HG03095 (cell line): ENCODE measurements at regions not wholly inside any gene's neighbourhood (a gene's known extent, or its start where the extent isn't known, plus 50 kb on each side); places are given as distances from the start of the nearest gene placed in this dataset.
"Not testable (repeated sequence)": the region's sequence is repeated elsewhere in the genome, so short reads cannot be mapped to it uniquely, and the experiment has no call there.

Source experiments
- ATAC-seq: cut with Tn5 transposase; IDR thresholded peaks from one replicate; pipeline ENCODE4 v1.9.1; 2021; ENCODE audit warnings: moderate library complexity; ENCODE audit not compliant: unreplicated experiment

DNA sequence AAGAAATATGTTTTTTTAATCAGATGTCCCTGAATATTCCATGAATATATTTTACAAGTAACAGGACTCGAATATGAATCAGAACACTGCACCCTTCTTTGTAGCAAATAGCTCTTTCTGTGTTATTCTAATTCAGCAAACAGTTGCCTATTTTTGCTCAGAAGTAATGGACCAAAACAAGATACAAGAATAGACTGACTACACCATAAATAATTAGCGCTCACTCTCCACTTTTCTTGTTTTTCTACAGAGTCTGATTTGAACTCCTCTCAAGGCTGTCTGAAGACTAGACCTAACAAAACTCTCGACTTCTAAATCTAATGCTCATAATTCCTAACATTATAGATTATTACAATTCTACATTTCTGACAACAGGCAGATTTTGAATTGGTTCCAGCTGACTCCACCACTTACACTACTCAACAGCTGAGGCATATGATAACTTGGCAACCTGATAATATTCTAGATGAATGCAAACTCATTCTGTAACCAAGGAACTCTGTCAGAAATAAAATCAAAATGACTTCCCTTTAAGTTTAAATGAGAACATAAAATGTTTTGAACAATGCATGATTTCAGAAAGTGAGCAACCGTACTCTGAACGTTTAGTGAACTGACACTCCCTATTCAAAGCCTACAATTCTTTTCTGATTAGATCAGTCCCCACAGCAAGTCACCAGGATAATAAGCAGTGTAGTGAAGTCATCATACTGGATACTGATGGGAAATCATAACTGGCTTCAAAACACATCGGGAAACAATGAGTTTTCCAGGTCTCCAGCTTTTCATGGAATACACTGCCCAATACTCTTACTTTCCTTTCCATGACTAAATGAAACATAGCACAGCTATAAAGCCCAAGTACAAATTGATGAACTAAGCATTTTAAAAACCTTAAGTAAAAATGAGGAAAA, 114.2 kb upstream of the BEND6 start:
- ATAC-seq, result no peak

DNA sequence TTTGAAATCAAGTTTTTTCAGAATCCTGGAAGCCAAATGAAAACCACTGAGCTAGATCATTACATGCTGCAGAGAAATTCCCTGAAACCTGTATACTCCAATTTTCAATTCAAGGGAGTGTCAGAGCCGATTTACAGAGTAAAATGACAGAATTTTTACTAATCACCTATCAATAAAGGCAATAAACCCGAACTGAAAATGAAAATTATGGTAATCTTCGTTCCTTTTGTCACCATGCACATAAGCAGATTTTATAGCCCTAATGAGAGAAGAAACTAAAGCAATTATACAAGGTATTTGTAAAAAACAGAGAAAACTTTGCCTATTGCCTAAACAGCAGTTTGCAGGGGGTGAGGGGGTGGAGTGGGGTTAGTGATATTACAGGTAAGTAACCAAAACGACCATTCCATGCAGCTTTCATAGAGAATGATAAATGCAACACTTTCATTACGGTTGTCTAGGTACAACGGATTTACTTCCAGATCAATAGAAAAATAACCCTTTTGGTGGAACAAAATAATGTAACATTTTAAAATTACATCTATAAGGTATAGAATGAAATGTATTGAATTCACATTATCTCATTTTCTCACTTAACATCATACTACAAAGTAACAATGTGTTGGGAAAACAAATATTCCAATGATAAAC, 115.2 kb upstream of the BEND6 start:
- no peak for ATAC-seq

DNA sequence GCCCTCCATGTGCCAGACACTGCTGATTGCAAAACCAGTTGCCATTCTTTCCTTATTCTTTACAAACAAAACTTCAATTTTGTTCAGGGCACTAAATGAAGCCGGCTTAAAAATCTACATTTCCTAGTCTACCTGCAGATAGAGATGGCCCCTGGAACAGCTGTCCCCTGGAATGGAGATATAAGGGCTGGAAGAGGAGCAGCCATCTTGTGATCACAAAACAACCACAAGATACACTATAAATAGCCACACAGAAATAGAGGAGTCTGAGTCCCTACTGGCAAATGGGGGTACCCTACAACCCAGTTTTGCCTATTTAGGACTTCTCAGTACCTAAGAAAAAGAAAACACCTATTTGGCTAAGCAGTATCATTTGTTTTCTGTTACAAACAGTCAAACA, 115.9 kb upstream of the BEND6 start:
- ATAC-seq, result no peak

- ATAC-seq, result no peak
Observed at GRCh38 chr6:56838016-56838555, 116.8 kb upstream of the BEND6 start.

DNA sequence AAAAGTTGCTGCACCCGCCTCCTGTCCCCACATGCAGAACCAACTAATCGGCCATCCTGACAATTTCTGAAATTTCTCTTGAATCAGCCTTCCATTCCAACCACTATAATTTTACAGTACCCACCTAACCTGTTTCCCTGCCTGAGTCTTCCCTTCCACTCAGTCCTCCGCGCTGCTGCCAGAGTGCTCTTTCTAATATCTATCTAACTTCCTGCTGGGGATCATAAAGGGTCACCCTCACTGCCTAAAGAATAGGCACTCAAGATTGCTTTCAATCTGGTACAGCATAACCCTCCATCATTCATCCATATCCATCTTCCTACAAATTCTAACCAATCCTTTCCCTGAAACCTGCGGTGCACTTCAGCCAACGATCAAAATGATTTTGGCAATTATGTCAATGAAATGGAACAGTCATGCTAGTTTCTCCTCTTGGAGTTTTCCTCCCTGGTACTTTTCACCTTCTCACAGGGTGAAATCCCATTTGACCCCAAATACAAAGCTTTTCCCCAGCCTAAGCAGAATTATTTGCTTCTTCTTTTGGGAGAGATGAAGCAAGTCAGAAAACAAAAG, 117.5 kb upstream of the BEND6 start:
- no peak for ATAC-seq

DNA sequence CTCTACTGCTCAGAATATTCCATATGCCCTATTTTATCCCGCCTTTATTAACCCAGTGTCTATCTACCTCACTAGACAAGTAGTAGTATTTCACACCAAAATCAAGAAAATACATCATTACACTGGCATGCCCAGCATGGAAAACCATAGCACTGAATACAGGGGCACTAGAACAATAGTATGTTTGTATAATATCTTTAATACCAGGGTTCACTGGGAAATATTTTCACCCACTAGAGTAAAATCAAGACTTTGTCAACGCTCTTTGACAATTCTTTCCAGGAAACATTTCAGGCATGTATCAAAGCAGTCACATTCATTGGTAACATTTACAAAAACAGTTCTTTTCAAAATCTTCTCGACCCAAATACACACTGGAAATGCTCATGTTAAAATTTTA, 119.3 kb upstream of the BEND6 start:
- ATAC-seq, result no peak

DNA sequence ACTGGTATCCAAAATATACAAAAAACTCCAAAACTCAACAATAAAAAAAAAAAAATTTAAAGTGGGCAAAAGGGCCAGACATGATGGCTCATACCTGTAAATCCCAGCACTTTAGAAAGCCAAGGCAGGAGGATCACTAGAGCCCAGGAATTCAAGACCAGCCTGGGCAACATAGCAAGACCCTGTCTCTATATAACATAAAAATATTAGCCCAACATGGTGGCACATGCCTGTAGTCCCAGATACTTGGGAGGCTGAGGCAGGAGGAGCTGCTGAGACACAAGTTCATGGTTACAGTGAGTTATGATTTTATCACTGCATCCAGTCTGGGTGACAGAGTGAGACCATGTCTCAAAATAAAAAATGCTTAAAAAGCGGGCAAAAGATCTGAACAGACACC, 121.0 kb upstream of the BEND6 start:
- ATAC-seq, result no peak

DNA sequence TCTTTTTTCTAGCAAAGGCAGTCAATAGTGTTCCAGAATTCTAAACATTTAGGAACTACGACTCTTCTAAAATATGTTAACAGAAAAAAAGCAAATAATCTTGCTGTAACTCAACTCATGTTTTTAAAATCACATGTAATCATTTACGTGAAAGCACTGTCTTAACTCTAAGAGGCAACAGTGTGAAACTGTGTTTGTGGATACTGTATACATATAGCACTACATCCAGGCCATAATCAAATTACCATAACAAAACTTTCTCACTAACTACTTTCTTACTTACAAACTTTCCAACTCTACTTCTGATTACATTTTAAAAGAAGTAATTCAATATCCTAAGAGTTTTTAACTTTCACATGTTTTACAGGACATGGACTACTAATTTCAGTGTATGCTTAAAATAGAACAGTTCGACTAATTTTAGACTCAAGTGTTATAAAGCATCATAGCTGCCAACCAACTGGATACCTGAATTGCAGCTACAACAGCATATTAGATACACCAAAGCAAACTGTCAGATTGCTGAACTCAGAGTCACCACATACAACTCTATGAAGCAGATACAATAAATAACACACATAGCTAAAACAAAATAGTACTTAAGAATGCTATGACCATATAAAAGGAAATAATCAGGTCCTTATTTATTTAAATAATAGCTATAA, 121.6 kb upstream of the BEND6 start:
- no peak for ATAC-seq

DNA sequence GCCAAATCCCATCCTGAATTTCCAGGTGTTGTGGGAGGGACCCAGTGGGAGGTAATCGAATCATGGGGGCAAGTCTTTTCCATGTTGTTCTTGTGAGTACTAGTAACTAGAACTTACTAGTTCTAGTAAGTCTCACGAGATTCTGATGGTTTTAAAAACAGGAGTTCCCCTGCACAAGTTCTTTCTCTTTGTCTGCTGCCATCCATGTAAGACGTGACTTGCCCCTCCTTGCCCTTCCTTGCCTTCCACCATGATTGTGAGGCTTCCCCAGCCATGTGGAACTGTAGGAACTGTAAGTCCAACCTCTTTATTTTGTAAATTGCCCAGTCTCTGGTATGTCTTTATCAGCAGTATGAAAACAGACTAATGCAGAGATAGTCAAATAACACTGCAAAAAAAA, 122.7 kb upstream of the BEND6 start:
- ATAC-seq, result no peak

GRCh38 chr6:56831334-56831733, 123.6 kb upstream of the BEND6 start:
- ATAC-seq, result no peak

- no peak for ATAC-seq
Observed at GRCh38 chr6:56827908-56828649, 126.8 kb upstream of the BEND6 start.

- ATAC-seq, result not testable (repeated sequence)
Observed at GRCh38 chr6:56824431-56824830, 130.5 kb upstream of the BEND6 start.

DNA sequence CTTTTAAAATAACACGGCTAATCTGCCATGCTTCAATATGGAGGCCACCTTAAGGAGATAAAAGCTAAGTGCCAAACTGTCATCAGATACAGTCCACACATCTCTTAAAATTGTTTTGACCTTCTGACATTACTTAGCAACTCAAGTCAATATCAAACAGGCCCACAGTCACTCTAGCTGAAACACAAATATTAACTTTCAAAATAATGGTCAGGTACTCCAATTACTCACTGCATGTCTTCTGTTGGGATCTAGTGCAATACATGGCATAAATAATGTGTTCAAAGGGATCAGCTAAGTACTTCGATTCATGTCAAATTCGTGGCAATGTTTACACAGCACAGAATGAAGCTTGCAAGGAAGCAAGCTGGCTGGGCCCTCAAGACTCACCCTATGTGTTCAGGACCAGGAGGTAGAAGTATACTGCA, 133.9 kb upstream of the BEND6 start:
- no peak for ATAC-seq

DNA sequence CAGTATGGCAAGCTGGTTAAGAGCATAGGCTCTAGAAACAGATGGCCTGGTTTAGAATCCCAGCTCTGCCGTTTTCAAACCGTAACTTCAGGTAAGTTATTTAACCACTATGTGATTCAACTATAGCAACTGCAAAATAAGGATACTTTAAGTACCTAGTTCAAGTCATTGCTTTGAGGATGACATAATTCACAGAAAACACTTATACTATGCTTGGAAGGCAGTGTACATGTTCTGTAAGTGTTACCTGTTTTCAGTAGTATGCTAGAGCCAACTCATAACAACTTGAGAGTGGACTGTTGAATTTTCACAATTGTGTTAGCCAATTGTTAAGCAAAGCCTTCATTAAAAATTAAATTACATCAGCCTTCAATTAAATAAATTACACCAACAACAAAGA, 134.8 kb upstream of the BEND6 start:
- no peak for ATAC-seq

DNA sequence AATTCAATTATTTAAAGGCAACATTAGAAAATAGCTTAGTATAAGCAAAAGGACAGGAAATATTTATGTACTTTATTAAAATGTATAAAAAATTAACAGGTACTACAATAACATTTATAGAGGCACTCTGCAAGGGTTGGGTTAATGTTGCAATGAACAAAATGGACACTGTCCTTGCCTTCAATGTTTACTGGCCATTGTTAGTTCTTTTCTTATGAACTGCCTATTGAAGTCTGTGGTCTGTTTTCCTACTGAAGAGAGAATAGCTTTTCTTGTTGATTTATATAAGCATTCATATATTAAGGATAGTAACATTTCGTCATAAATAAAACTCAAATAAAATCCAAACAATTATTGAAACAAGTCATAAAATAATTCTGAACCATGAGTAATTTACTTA, 135.3 kb upstream of the BEND6 start:
- ATAC-seq, result no peak

DNA sequence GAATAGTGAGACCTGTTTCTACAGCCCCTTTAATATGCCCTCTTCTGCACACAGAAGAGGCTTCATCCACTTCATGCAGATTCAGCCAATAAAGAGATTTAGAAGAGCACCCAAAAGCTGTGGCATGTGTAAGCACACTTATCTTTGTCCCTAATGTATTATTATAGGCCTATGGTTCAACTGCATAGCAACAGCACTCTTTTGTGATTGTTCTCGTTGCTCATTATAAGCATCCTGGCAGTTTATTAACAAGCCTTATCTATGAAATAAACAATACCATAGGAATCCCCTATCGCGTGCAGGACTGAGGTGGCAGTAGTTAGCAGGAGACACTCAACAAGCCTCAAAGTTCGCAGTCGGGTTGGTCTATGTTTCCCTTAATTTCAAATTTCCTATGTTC, 138.5 kb upstream of the BEND6 start:
- ATAC-seq, result no peak

DNA sequence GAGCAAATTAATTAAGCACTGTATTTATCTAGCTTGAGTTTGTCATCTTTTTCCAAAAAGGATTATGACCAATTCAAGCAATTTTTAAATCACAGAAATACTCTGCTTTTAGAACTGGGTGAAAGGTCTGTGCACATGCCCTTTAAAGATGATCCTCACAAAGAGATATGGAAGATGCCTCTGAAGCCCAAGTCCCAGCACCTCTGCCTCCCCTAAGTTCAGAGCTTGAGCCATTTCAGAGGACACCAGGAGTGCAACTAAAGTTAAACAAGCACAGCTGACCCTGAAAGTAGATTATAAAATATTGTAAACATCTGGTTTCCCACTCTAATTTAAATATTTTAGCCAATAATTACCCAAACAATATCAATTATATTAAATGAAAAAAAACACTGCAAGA, 139.5 kb upstream of the BEND6 start:
- no peak for ATAC-seq

- no peak for ATAC-seq
Observed at GRCh38 chr6:56814802-56815201, 140.1 kb upstream of the BEND6 start.

- peak; percentile 63 for ATAC-seq
Observed at GRCh38 chr6:56814308-56814707, 140.6 kb upstream of the BEND6 start.

- not testable (repeated sequence) for ATAC-seq
Observed at GRCh38 chr6:56812851-56813250, 142.1 kb upstream of the BEND6 start.
